Suprapubic skin (tissue), 3 donors: ENCODE measurements at regions not wholly inside any gene's neighbourhood (a gene's known extent, or its start where the extent isn't known, plus 50 kb on each side); places are given as distances from the start of the nearest gene placed in this dataset.

Experiments
- POLR2AphosphoS5 ChIP-seq, 3 donors: sonication (generic); formaldehyde crosslinking; IDR thresholded peaks; one replicate each; pipeline ENCODE4 v1.6.1; 2017; ENCODE audit warnings: antibody characterized with exemption in 3 of 3
- TF ChIP-seq, protein P1 (sequence below), 2 donors: fragments of 200-600 bp in 1 of 2; fragments of 450-650 bp in 1 of 2; sonication (generic) in 1 of 2; IDR thresholded peaks; one replicate each; pipeline ENCODE4 v1.5.1; 2016 to 2019; ENCODE audit warnings: antibody characterized with exemption in 2 of 2, mild to moderate bottlenecking in 1 of 2, moderate library complexity in 1 of 2

DNA sequence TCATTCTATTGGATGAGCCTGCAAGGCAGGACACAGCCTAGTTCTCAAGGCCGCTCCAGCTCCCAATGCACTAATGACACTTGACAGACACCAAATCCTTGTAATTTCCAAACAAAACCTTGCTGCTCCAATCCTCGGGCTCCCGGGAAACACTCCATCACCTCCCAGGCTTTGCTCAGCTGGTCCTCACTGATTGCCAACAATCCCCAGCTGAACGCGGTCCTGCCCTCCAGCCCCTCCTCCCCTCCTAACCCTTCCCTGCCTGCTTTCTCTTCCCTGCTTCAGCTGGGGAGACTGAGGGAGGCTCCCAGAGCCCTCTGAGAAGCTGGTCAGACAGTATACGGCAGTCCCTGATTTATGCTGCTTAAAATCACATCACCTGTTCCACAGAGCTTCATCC lies 114.4 kb upstream of the TNR start:
- TF ChIP-seq, protein P1, sequence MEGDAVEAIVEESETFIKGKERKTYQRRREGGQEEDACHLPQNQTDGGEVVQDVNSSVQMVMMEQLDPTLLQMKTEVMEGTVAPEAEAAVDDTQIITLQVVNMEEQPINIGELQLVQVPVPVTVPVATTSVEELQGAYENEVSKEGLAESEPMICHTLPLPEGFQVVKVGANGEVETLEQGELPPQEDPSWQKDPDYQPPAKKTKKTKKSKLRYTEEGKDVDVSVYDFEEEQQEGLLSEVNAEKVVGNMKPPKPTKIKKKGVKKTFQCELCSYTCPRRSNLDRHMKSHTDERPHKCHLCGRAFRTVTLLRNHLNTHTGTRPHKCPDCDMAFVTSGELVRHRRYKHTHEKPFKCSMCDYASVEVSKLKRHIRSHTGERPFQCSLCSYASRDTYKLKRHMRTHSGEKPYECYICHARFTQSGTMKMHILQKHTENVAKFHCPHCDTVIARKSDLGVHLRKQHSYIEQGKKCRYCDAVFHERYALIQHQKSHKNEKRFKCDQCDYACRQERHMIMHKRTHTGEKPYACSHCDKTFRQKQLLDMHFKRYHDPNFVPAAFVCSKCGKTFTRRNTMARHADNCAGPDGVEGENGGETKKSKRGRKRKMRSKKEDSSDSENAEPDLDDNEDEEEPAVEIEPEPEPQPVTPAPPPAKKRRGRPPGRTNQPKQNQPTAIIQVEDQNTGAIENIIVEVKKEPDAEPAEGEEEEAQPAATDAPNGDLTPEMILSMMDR (IDR thresholded peaks at IDR 0.05) = no peak
- TF ChIP-seq POLR2AphosphoS5 (IDR thresholded peaks at IDR 0.05) = no peak
